ENCODE measurements at regions not wholly inside any gene's neighbourhood (a gene's known extent, or its start where the extent isn't known, plus 50 kb on each side); places are given as distances from the start of the nearest gene placed in this dataset.

- Histone ChIP-seq H3K4me1 (ENCODE audit: insufficient read depth, low read length) (no peaks in the 10 kb centered on the region), H3K4me3 (replicated peaks in 1 of 3; ENCODE audit: insufficient read depth in 1 of 3, low read depth in 2 of 3, low read length in 3 of 3) (no peak overlapping the region), H3K9ac (ENCODE audit: insufficient read depth, low read depth, low read length) (no peak overlapping the region), H3K4me2 (ENCODE audit: low read depth, low read length) (no peak overlapping the region), H3K9me3 (ENCODE audit: low read length) (no peaks in the 10 kb centered on the region), H3K36me3 (replicated peaks in 1 of 2; ENCODE audit: control insufficient read depth in 1 of 2, insufficient read depth in 2 of 2, low read length in 2 of 2) (no peaks in the 10 kb centered on the region), H3K79me2 (ENCODE audit: insufficient read depth, low read length) (no peaks in the 10 kb centered on the region), H4K20me1 (ENCODE audit: insufficient read depth, low read length) (no peaks in the 10 kb centered on the region), H3K27ac (ENCODE audit: extremely low read length, insufficient read depth, low read length) (no peak overlapping the region), H2AFZ (ENCODE audit: low read length) (no peak overlapping the region), H3K27me3 (ENCODE audit: control insufficient read depth in 1 of 2, insufficient read depth in 2 of 2, low read length in 2 of 2) (0 out of 5 replicates have a peak, but pooled peaks cover 0 to 3% of the 10 kb centered on the region in 2 experiments)
- BruUV-seq (replicated peaks) = no TSS peak
- no peak for FAIRE-seq
- ATAC-seq = no peak; the same call in 2 of the 3 replicates
- ChIA-PET CTCF (ENCODE audit: low intra/inter-chr PET ratio, low total read pairs) (no interaction called here), POLR2A (no interaction called here)
- DNase-seq (ENCODE audit: low spot score) = no peak
- TF ChIP-seq RARG (CRISPR knock-in tag; IDR thresholded peaks at IDR 0.05; ENCODE audit: low read depth) (no peak), ZBTB7B (CRISPR knock-in tag; IDR thresholded peaks at IDR 0.05) (no peak), NKX3-1 (CRISPR knock-in tag; IDR thresholded peaks at IDR 0.05) (no peak), RFX1 (IDR thresholded peaks at IDR 0.05) (no peak), CC2D1A (CRISPR knock-in tag; IDR thresholded peaks at IDR 0.05) (no peak), ZNF205 (CRISPR knock-in tag; IDR thresholded peaks at IDR 0.05) (no peak), ZNF766 (CRISPR knock-in tag; IDR thresholded peaks at IDR 0.05; ENCODE audit: borderline replicate concordance) (no peak), ISX (CRISPR knock-in tag; conservative IDR thresholded peaks at IDR 0.05) (no peak), MIER2 (CRISPR knock-in tag; IDR thresholded peaks at IDR 0.05) (no peak), YEATS4 (CRISPR knock-in tag; IDR thresholded peaks at IDR 0.05; ENCODE audit: borderline replicate concordance) (no peak), ZNF451 (CRISPR knock-in tag; IDR thresholded peaks at IDR 0.05) (no peak), ZNF710 (CRISPR knock-in tag; IDR thresholded peaks at IDR 0.05; ENCODE audit: borderline replicate concordance) (no peak), RXRA (CRISPR knock-in tag; IDR thresholded peaks at IDR 0.05) (no peak), TMF1 (CRISPR knock-in tag; IDR thresholded peaks at IDR 0.05; ENCODE audit: low read depth) (no peak), SKI (IDR thresholded peaks at IDR 0.05; ENCODE audit: partially characterized antibody) (no peak)
- TF ChIP-seq, protein P1, sequence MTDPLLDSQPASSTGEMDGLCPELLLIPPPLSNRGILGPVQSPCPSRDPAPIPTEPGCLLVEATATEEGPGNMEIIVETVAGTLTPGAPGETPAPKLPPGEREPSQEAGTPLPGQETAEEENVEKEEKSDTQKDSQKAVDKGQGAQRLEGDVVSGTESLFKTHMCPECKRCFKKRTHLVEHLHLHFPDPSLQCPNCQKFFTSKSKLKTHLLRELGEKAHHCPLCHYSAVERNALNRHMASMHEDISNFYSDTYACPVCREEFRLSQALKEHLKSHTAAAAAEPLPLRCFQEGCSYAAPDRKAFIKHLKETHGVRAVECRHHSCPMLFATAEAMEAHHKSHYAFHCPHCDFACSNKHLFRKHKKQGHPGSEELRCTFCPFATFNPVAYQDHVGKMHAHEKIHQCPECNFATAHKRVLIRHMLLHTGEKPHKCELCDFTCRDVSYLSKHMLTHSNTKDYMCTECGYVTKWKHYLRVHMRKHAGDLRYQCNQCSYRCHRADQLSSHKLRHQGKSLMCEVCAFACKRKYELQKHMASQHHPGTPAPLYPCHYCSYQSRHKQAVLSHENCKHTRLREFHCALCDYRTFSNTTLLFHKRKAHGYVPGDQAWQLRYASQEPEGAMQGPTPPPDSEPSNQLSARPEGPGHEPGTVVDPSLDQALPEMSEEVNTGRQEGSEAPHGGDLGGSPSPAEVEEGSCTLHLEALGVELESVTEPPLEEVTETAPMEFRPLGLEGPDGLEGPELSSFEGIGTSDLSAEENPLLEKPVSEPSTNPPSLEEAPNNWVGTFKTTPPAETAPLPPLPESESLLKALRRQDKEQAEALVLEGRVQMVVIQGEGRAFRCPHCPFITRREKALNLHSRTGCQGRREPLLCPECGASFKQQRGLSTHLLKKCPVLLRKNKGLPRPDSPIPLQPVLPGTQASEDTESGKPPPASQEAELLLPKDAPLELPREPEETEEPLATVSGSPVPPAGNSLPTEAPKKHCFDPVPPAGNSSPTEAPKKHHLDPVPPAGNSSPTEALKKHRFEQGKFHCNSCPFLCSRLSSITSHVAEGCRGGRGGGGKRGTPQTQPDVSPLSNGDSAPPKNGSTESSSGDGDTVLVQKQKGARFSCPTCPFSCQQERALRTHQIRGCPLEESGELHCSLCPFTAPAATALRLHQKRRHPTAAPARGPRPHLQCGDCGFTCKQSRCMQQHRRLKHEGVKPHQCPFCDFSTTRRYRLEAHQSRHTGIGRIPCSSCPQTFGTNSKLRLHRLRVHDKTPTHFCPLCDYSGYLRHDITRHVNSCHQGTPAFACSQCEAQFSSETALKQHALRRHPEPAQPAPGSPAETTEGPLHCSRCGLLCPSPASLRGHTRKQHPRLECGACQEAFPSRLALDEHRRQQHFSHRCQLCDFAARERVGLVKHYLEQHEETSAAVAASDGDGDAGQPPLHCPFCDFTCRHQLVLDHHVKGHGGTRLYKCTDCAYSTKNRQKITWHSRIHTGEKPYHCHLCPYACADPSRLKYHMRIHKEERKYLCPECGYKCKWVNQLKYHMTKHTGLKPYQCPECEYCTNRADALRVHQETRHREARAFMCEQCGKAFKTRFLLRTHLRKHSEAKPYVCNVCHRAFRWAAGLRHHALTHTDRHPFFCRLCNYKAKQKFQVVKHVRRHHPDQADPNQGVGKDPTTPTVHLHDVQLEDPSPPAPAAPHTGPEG (CRISPR knock-in tag; IDR thresholded peaks at IDR 0.05) = no peak
- in situ Hi-C loops (cut with HindIII; ENCODE audit: extremely low pct_ligation_motif_present, low pct_unique_long_range_greater_than_20kb) (no loop called here), intact Hi-C loops (cut with micrococcal nuclease; ENCODE audit: unreplicated experiment) (no loop called here)
- 16% methylated on average over 3 of the region's 3 CpGs for WGBS (ENCODE audit: low lambda C conversion rate)
Observed at GRCh38 chr15:78695854-78696253, 54.8 kb upstream of the CHRNB4 start.

All from HepG2 (cell line).